CD14-positive monocyte (primary cell): ENCODE measurements at regions not wholly inside any gene's neighbourhood (a gene's known extent, or its start where the extent isn't known, plus 50 kb on each side); places are given as distances from the start of the nearest gene placed in this dataset.

Experiments used
- DNase-seq, 3 donors: peaks; one replicate each; pipeline ENCODE4 v3.0.0-alpha.2; 2011 to 2022
- H2AFZ ChIP-seq: 2 replicates; pipeline ENCODE4 v1.6.0; 2012; ENCODE audit warnings: mild to moderate bottlenecking, low read depth, low read length, inconsistent platforms; ENCODE audit not compliant: insufficient read depth, poor library complexity, severe bottlenecking
- H3K27ac ChIP-seq, 2 donors: 1 replicate in 1 of 2; 2 replicates in 1 of 2; pipeline ENCODE4 v1.5.1; 2012 to 2013; ENCODE audit warnings: low read length in 2 of 2, control low read depth in 1 of 2, inconsistent platforms in 1 of 2, low read depth in 1 of 2, mild to moderate bottlenecking in 1 of 2
- H3K27me3 ChIP-seq, 2 donors: one replicate each; pipeline versions ENCODE4 v1.6.0 to v1.6.1; 2011 to 2013; ENCODE audit warnings: low read length in 2 of 2; ENCODE audit not compliant: control insufficient read depth in 2 of 2, insufficient read depth in 2 of 2
- H3K36me3 ChIP-seq, 2 donors: replicated peaks in 1 of 2; 1 replicate in 1 of 2; 2 replicates in 1 of 2; pipeline versions ENCODE4 v1.5.1 to v1.6.1; 2012 to 2013; ENCODE audit warnings: low read length in 2 of 2, control low read depth in 1 of 2, inconsistent platforms in 1 of 2, mild to moderate bottlenecking in 1 of 2; ENCODE audit not compliant: insufficient read depth in 2 of 2, control insufficient read depth in 1 of 2
- H3K4me1 ChIP-seq, 2 donors: 1 replicate in 1 of 2; 2 replicates in 1 of 2; pipeline versions ENCODE4 v1.5.1 to v1.6.1; 2012 to 2013; ENCODE audit warnings: low read length in 2 of 2, control low read depth in 1 of 2, inconsistent platforms in 1 of 2, mild to moderate bottlenecking in 1 of 2, moderate library complexity in 1 of 2; ENCODE audit not compliant: insufficient read depth in 2 of 2, control insufficient read depth in 1 of 2
- H3K4me2 ChIP-seq: replicated peaks from 2 replicates; pipeline ENCODE3; 2012; ENCODE audit warnings: low read length, moderate library complexity, mild to moderate bottlenecking; ENCODE audit not compliant: poor library complexity, severe bottlenecking; ENCODE audit errors: extremely low read depth
- H3K4me3 ChIP-seq, 3 experiments: fragments of 200-600 bp in 1 of 3; sonication (generic) in 1 of 3; replicated peaks in 1 of 3; 1 replicate in 2 of 3; 2 replicates in 1 of 3; pipeline ENCODE4 v1.5.1; 2011 to 2013; ENCODE audit warnings: low read length in 3 of 3, mild to moderate bottlenecking in 3 of 3, control low read depth in 2 of 3, low read depth in 2 of 3, inconsistent platforms in 1 of 3, moderate library complexity in 1 of 3
- H3K79me2 ChIP-seq: 2 replicates; pipeline ENCODE4 v1.6.0; 2012; ENCODE audit warnings: mild to moderate bottlenecking, control low read depth, inconsistent platforms, low read length, moderate library complexity; ENCODE audit not compliant: insufficient read depth
- H3K9ac ChIP-seq: 2 replicates; pipeline ENCODE4 v1.6.0; 2017; ENCODE audit warnings: low read length, mild to moderate bottlenecking; ENCODE audit not compliant: insufficient read depth, poor library complexity, severe bottlenecking
- H3K9me3 ChIP-seq, 2 donors: replicated peaks in 1 of 2; 1 replicate in 1 of 2; 2 replicates in 1 of 2; pipeline versions ENCODE4 v1.5.1 to v1.6.1; 2012 to 2013; ENCODE audit warnings: low read length in 2 of 2, control low read depth in 1 of 2; ENCODE audit not compliant: control insufficient read depth in 1 of 2, insufficient read depth in 1 of 2
- H4K20me1 ChIP-seq: 2 replicates; pipeline ENCODE4 v1.6.0; 2012; ENCODE audit warnings: mild to moderate bottlenecking, low read length, control low read depth, moderate library complexity; ENCODE audit not compliant: insufficient read depth
- H3K27ac Mint-ChIP-seq, 7 donors: one replicate each; pipeline ENCODE4 v1.8.0; 2020; ENCODE audit warnings: mild to moderate bottlenecking in 7 of 7, mixed read lengths in 7 of 7, moderate library complexity in 6 of 7, inconsistent platforms in 2 of 7
- H3K27me3 Mint-ChIP-seq, 3 donors: one replicate each; pipeline ENCODE4 v1.8.0; 2021 to 2022; ENCODE audit warnings: low read depth in 3 of 3, mild to moderate bottlenecking in 3 of 3, mixed read lengths in 3 of 3, moderate library complexity in 3 of 3, inconsistent platforms in 1 of 3
- H3K36me3 Mint-ChIP-seq, 2 donors: one replicate each; pipeline ENCODE4 v1.8.0; 2020; ENCODE audit warnings: mixed read lengths in 2 of 2, inconsistent platforms in 1 of 2, mild to moderate bottlenecking in 1 of 2
- H3K4me1 Mint-ChIP-seq: one replicate; pipeline ENCODE4 v1.8.0; 2020; ENCODE audit warnings: mild to moderate bottlenecking, mixed read lengths
- H3K4me3 Mint-ChIP-seq, 2 donors: one replicate each; pipeline ENCODE4 v1.8.0; 2020; ENCODE audit warnings: mild to moderate bottlenecking in 2 of 2, mixed read lengths in 2 of 2, moderate library complexity in 1 of 2
- H3K9me3 Mint-ChIP-seq, 7 donors: one replicate each; pipeline ENCODE4 v1.8.0; 2020 to 2022; ENCODE audit warnings: mixed read lengths in 7 of 7, mild to moderate bottlenecking in 6 of 7, moderate library complexity in 6 of 7, inconsistent platforms in 2 of 7
- CTCF ChIP-seq: fragments of 200-600 bp; IDR thresholded peaks from one replicate; pipeline ENCODE4 v1.8.0; 2022; ENCODE audit warnings: antibody characterized with exemption, mild to moderate bottlenecking
- WGBS: methylation state at CpG from one replicate; pipeline ENCODE4 v1.1.5; 2013; ENCODE audit warnings: missing lambda C conversion rate; ENCODE audit not compliant: insufficient coverage; 5-methylcytosine and 5-hydroxymethylcytosine counted together
- intact Hi-C, 2 donors: fragments of 100-400 bp; cut with micrococcal nuclease; formaldehyde crosslinking; loops; one replicate each; pipeline versions ENCODE4 v1.15.0 to v1.15.1; 2023

GRCh38 chr2:215659650-215660049 lies 223.8 kb upstream of the FN1 start:
- TF ChIP-seq CTCF, result no peak
- Histone ChIP-seq H3K9me3 (no peaks in the 10 kb centered on the region), H3K27ac (no peak overlapping the region), H3K36me3 (no peaks in the 10 kb centered on the region), H3K4me3 (no peak overlapping the region), H3K9ac (no peak overlapping the region), H3K79me2 (no peaks in the 10 kb centered on the region), H3K4me1 (peaks cover 7 to 9% of the 10 kb centered on the region in 2 donors), H4K20me1 (no peaks in the 10 kb centered on the region), H3K27me3 (peaks cover 3 to 6% of the 10 kb centered on the region in 2 donors), H3K4me2 (no peak overlapping the region), H2AFZ (no peak overlapping the region)
- no peak for DNase-seq
- Mint-ChIP-seq H3K4me3 (no peak overlapping the region), H3K27ac (no peak overlapping the region), H3K36me3 (no peaks in the 10 kb centered on the region), H3K4me1 (peaks cover 9% of the 10 kb centered on the region), H3K9me3 (peaks cover 0 to 2% (median 0%) of the 10 kb centered on the region in 7 donors), H3K27me3 (peaks cover 6 to 44% (median 19%) of the 10 kb centered on the region in 3 donors)
- WGBS, result no CpG with 5 or more reads among the region's 4 CpGs
- intact Hi-C loops, result loop anchor here in 1 of 2 donors (10.0 kb wide), 1 partner anchor 55 kb away; no protein-coding TSS in a partner anchor

GRCh38 chr2:215658635-215659305 lies 222.9 kb upstream of the FN1 start:
- Histone ChIP-seq H3K9ac (no peak overlapping the region), H3K27ac (no peak overlapping the region), H3K36me3 (no peaks in the 10 kb centered on the region), H3K9me3 (no peaks in the 10 kb centered on the region), H2AFZ (no peak overlapping the region), H3K4me1 (peaks cover 0 to under 1% of the 10 kb centered on the region in 2 donors), H3K27me3 (peaks cover 3 to 9% of the 10 kb centered on the region in 2 donors), H3K4me2 (no peak overlapping the region), H3K79me2 (no peaks in the 10 kb centered on the region), H4K20me1 (no peaks in the 10 kb centered on the region), H3K4me3 (no peak overlapping the region)
- Mint-ChIP-seq H3K4me3 (no peak overlapping the region), H3K4me1 (peaks cover under 1% of the 10 kb centered on the region), H3K36me3 (no peaks in the 10 kb centered on the region), H3K27me3 (peaks cover 6 to 45% (median 25%) of the 10 kb centered on the region in 3 donors), H3K9me3 (peaks cover 0 to 2% (median 0%) of the 10 kb centered on the region in 7 donors), H3K27ac (no peak overlapping the region)
- intact Hi-C loops, result no loop called here
- WGBS, result no CpG with 5 or more reads among the region's 4 CpGs
- no peak for DNase-seq
- no peak for TF ChIP-seq CTCF
